H9 (cell line): ENCODE measurements at regions not wholly inside any gene's neighbourhood (a gene's known extent, or its start where the extent isn't known, plus 50 kb on each side); places are given as distances from the start of the nearest gene placed in this dataset.

Experiments used
- DNase-seq: peaks from one replicate; pipeline ENCODE4 v3.0.0-alpha.2; 2017
- H2AFZ ChIP-seq: one replicate; pipeline ENCODE4 v1.6.1; 2013; ENCODE audit warnings: mild to moderate bottlenecking, low read length, control low read depth, moderate library complexity
- H2AK5ac ChIP-seq: 2 replicates; pipeline ENCODE4 v1.6.1; 2013; ENCODE audit warnings: low read length, control low read depth, mixed read lengths; ENCODE audit not compliant: insufficient read length
- H2BK120ac ChIP-seq: one replicate; pipeline ENCODE4 v1.6.1; 2013; ENCODE audit warnings: low read depth, mild to moderate bottlenecking, low read length, control low read depth, inconsistent platforms; ENCODE audit not compliant: poor library complexity, severe bottlenecking
- H2BK12ac ChIP-seq: 2 replicates; pipeline ENCODE4 v1.6.1; 2013; ENCODE audit warnings: low read length, control low read depth, mixed read lengths, low read depth; ENCODE audit not compliant: insufficient read length
- H2BK15ac ChIP-seq: 2 replicates; pipeline ENCODE4 v1.6.1; 2013; ENCODE audit warnings: low read depth, low read length, control low read depth
- H2BK20ac ChIP-seq: one replicate; pipeline ENCODE4 v1.6.1; 2013; ENCODE audit warnings: low read depth, mild to moderate bottlenecking, low read length, control low read depth, inconsistent platforms; ENCODE audit not compliant: poor library complexity, severe bottlenecking
- H2BK5ac ChIP-seq: 2 replicates; pipeline ENCODE4 v1.6.1; 2013; ENCODE audit warnings: low read length, control low read depth, mixed read lengths; ENCODE audit not compliant: insufficient read length
- H3K14ac ChIP-seq: 2 replicates; pipeline ENCODE4 v1.6.1; 2013; ENCODE audit warnings: low read length, control low read depth; ENCODE audit not compliant: insufficient read depth
- H3K18ac ChIP-seq: 2 replicates; pipeline ENCODE4 v1.6.1; 2013; ENCODE audit warnings: low read depth, mild to moderate bottlenecking, mixed read lengths, low read length, control low read depth; ENCODE audit not compliant: insufficient read length
- H3K23ac ChIP-seq: 2 replicates; pipeline ENCODE4 v1.6.1; 2013; ENCODE audit warnings: low read length, control low read depth, mixed read lengths, low read depth; ENCODE audit not compliant: insufficient read length
- H3K23me2 ChIP-seq: 2 replicates; pipeline ENCODE4 v1.6.1; 2013; ENCODE audit warnings: low read depth, mild to moderate bottlenecking, mixed read lengths, low read length, control low read depth; ENCODE audit not compliant: insufficient read length, poor library complexity, severe bottlenecking
- H3K27ac ChIP-seq: 2 replicates; pipeline ENCODE4 v1.5.1; 2013; ENCODE audit warnings: low read length, control low read depth, mixed read lengths, low read depth; ENCODE audit not compliant: insufficient read length
- H3K27me3 ChIP-seq: 2 replicates; pipeline ENCODE4 v1.6.1; 2013; ENCODE audit warnings: low read length, control low read depth, inconsistent platforms; ENCODE audit not compliant: insufficient read depth
- H3K4ac ChIP-seq: 2 replicates; pipeline ENCODE4 v1.6.1; 2013; ENCODE audit warnings: low read depth, mild to moderate bottlenecking, control low read depth, inconsistent platforms, low read length, moderate library complexity
- H3K4me1 ChIP-seq: 2 replicates; pipeline ENCODE4 v1.6.1; 2013; ENCODE audit warnings: low read length, control low read depth, inconsistent platforms; ENCODE audit not compliant: insufficient read depth
- H3K4me2 ChIP-seq: 2 replicates; pipeline ENCODE4 v1.6.1; 2013; ENCODE audit warnings: low read length, control low read depth, mixed read lengths; ENCODE audit not compliant: insufficient read length, insufficient read depth
- H3K56ac ChIP-seq: 2 replicates; pipeline ENCODE4 v1.6.1; 2013; ENCODE audit warnings: low read depth, mild to moderate bottlenecking, mixed read lengths, low read length, control low read depth; ENCODE audit not compliant: insufficient read length
- H3K79me1 ChIP-seq: 2 replicates; pipeline ENCODE4 v1.6.1; 2013; ENCODE audit warnings: low read depth, mild to moderate bottlenecking, moderate library complexity, low read length, control low read depth, inconsistent platforms; ENCODE audit not compliant: insufficient read depth, poor library complexity, severe bottlenecking
- H3K79me2 ChIP-seq: 2 replicates; pipeline ENCODE4 v1.6.1; 2013; ENCODE audit warnings: low read length, control low read depth, inconsistent platforms; ENCODE audit not compliant: insufficient read depth
- H3K9ac ChIP-seq: 2 replicates; pipeline ENCODE4 v1.6.1; 2013; ENCODE audit warnings: low read length, control low read depth, mixed read lengths; ENCODE audit not compliant: insufficient read length; ENCODE audit errors: extremely low read depth
- H3K9me3 ChIP-seq: one replicate; pipeline ENCODE4 v1.6.1; 2013; ENCODE audit warnings: low read depth, low read length, inconsistent platforms; ENCODE audit not compliant: control insufficient read depth
- H3T11ph ChIP-seq: one replicate; pipeline ENCODE4 v1.6.1; 2013; ENCODE audit warnings: mild to moderate bottlenecking, low read length, control low read depth, inconsistent platforms
- H4K20me1 ChIP-seq: one replicate; pipeline ENCODE4 v1.6.1; 2013; ENCODE audit not compliant: control insufficient read depth, insufficient read length, insufficient read depth
- H4K5ac ChIP-seq: 2 replicates; pipeline ENCODE4 v1.6.1; 2013; ENCODE audit warnings: low read depth, mild to moderate bottlenecking, mixed read lengths, low read length, control low read depth; ENCODE audit not compliant: insufficient read length
- H4K8ac ChIP-seq: replicated peaks from 2 replicates; pipeline ENCODE4 v1.6.1; 2013; ENCODE audit warnings: low read length, control low read depth, mixed read lengths, low read depth; ENCODE audit not compliant: insufficient read length
- H4K91ac ChIP-seq: 2 replicates; pipeline ENCODE4 v1.6.1; 2013; ENCODE audit warnings: low read depth, mild to moderate bottlenecking, moderate library complexity, mixed read lengths, low read length, control low read depth; ENCODE audit not compliant: insufficient read length
- H3K27ac Mint-ChIP-seq, 3 experiments: 2 replicates in 2 of 3; 3 replicates in 1 of 3; pipeline ENCODE4 v1.8.0; 2020 to 2021; ENCODE audit warnings: mixed read lengths in 3 of 3, mild to moderate bottlenecking in 1 of 3, moderate library complexity in 1 of 3
- H3K27me3 Mint-ChIP-seq: 2 replicates; pipeline ENCODE4 v1.8.0; 2021; ENCODE audit warnings: low read depth, mild to moderate bottlenecking, moderate library complexity, mixed read lengths
- H3K36me3 Mint-ChIP-seq, 3 experiments: 2 replicates in 2 of 3; 3 replicates in 1 of 3; pipeline ENCODE4 v1.8.0; 2020 to 2021; ENCODE audit warnings: low read depth in 3 of 3, mixed read lengths in 3 of 3; ENCODE audit not compliant: insufficient read depth in 1 of 3
- H3K4me1 Mint-ChIP-seq, 2 experiments: 2 replicates each; pipeline ENCODE4 v1.8.0; 2020; ENCODE audit warnings: mixed read lengths in 2 of 2
- H3K4me3 Mint-ChIP-seq, 2 experiments: 2 replicates in 1 of 2; 3 replicates in 1 of 2; pipeline ENCODE4 v1.8.0; 2020 to 2021; ENCODE audit warnings: mild to moderate bottlenecking in 2 of 2, mixed read lengths in 2 of 2, moderate library complexity in 1 of 2
- H3K9me3 Mint-ChIP-seq, 2 experiments: 2 replicates in 1 of 2; 3 replicates in 1 of 2; pipeline ENCODE4 v1.8.0; 2020; ENCODE audit warnings: mild to moderate bottlenecking in 2 of 2, mixed read lengths in 2 of 2, moderate library complexity in 1 of 2
- WGBS: extraction: QIAGEN DNeasy Blood & Tissue Kit; methylation state at CpG from one replicate; pipeline ENCODE4 v1.1.7; 2013; ENCODE audit warnings: missing lambda C conversion rate, low lambda C conversion rate, mixed read lengths; ENCODE audit not compliant: insufficient read length; ENCODE audit errors: extremely low coverage; 5-methylcytosine and 5-hydroxymethylcytosine counted together
- TF ChIP-seq, protein P1 (sequence below): fragments of 200-600 bp; sonication (generic); conservative IDR thresholded peaks from 3 replicates; pipeline ENCODE4 v1.8.0; 2021; ENCODE audit warnings: antibody characterized with exemption, mild to moderate bottlenecking

DNA sequence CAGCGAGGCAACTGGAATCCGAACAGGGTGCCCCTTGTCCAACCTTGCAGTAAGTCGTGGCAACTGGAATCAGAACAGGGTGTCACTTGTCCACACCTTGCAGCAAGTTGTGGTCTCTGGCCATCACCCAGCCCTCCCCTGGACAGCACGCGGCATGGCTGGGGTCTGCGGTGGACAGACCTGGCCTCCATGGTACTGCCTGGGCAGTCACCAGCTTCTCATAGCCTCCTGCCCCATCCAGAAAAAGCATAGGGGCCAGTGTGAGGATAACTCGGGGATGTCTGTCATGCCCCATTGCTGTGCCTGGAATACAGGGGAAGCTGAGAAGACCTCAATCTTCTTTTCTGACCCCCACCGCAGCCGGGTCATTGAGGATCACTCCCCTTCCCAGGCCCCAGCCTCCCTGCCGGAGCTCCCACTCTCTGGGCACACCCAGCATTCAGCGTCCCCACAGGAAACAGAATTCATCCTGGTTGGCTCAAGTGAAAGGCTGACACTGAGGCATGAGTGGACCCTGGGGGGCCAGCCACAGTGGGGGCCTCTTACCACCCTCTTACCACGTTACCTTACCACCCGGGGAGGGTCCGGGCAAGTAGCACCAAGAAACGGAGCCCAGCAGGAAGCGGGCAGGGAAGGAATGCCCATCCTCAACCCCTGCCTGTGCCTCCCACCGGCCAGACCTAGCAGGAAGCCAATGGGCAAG, 68.0 kb upstream of the RAB6C start:
- Histone ChIP-seq H3K23ac (no peak overlapping the region), H2BK5ac (no peak overlapping the region), H3K4me2 (no peak overlapping the region), H3K14ac (no peak overlapping the region; the same call in 1 of the 2 replicates), H3T11ph (no peak overlapping the region), H3K4me1 (no peaks in the 10 kb centered on the region), H3K79me1 (no peaks in the 10 kb centered on the region), H2AFZ (no peak overlapping the region), H3K18ac (no peak overlapping the region), H3K27ac (no peak overlapping the region), H4K5ac (no peak overlapping the region), H3K56ac (no peak overlapping the region), H4K8ac (no peak overlapping the region), H3K4ac (no peak overlapping the region), H2BK120ac (no peak overlapping the region), H2BK12ac (no peak overlapping the region), H3K9me3 (no peaks in the 10 kb centered on the region), H3K23me2 (no peaks in the 10 kb centered on the region), H2BK15ac (no peak overlapping the region), H2BK20ac (no peak overlapping the region), H3K9ac (no peak overlapping the region), H4K20me1 (peaks cover 3% of the 10 kb centered on the region), H4K91ac (no peak overlapping the region), H2AK5ac (no peak overlapping the region), H3K27me3 (no peaks in the 10 kb centered on the region; the same call in 1 of the 2 replicates), H3K79me2 (no peaks in the 10 kb centered on the region)
- Mint-ChIP-seq H3K9me3 (no peaks in the 10 kb centered on the region; a peak in 1 of 5 replicates), H3K36me3 (no peaks in the 10 kb centered on the region), H3K27me3 (peaks cover 8% of the 10 kb centered on the region), H3K4me3 (no peak overlapping the region), H3K4me1 (peaks cover 12 to 19% of the 10 kb centered on the region in 2 experiments), H3K27ac (no peak overlapping the region)
- no CpG with 5 or more reads among the region's 17 CpGs for WGBS
- TF ChIP-seq, protein P1, sequence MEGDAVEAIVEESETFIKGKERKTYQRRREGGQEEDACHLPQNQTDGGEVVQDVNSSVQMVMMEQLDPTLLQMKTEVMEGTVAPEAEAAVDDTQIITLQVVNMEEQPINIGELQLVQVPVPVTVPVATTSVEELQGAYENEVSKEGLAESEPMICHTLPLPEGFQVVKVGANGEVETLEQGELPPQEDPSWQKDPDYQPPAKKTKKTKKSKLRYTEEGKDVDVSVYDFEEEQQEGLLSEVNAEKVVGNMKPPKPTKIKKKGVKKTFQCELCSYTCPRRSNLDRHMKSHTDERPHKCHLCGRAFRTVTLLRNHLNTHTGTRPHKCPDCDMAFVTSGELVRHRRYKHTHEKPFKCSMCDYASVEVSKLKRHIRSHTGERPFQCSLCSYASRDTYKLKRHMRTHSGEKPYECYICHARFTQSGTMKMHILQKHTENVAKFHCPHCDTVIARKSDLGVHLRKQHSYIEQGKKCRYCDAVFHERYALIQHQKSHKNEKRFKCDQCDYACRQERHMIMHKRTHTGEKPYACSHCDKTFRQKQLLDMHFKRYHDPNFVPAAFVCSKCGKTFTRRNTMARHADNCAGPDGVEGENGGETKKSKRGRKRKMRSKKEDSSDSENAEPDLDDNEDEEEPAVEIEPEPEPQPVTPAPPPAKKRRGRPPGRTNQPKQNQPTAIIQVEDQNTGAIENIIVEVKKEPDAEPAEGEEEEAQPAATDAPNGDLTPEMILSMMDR, result no peak
- no peak for DNase-seq
